HEK293 (cell line): ENCODE measurements at regions not wholly inside any gene's neighbourhood (a gene's known extent, or its start where the extent isn't known, plus 50 kb on each side); places are given as distances from the start of the nearest gene placed in this dataset.

Source experiments
- CTCF ChIA-PET: fragments of 350-600 bp; formaldehyde crosslinking; extraction: SDS; loops from one replicate; lab custom pipeline; 2021; ENCODE audit warnings: antibody characterized with exemption; lab: Yijun Ruan, JAX
- POLR2A ChIA-PET: fragments of 300-600 bp; formaldehyde crosslinking; extraction: SDS; loops from one replicate; lab custom pipeline; 2020; ENCODE audit warnings: antibody characterized with exemption, inconsistent platforms; lab: Yijun Ruan, JAX
- H3K27ac ChIP-seq: fragments of 200-500 bp; sonication (Bioruptor generic); 2 replicates; pipeline ENCODE4 v1.5.1; 2014; ENCODE audit warnings: low read depth, low read length, control low read depth, inconsistent platforms; ENCODE audit errors: extremely low read depth
- H3K36me3 ChIP-seq, 2 experiments: fragments of 200-500 bp in 1 of 2; sonication (Bioruptor generic) in 1 of 2; 1 replicate in 1 of 2; 2 replicates in 1 of 2; pipeline ENCODE4 v1.5.1; 2014 to 2017; ENCODE audit warnings: inconsistent platforms in 2 of 2, low read length in 2 of 2; ENCODE audit not compliant: control insufficient read depth in 2 of 2, insufficient read depth in 1 of 2
- H3K4me1 ChIP-seq: fragments of 200-500 bp; sonication (Bioruptor generic); 2 replicates; pipeline ENCODE4 v1.5.1; 2014; ENCODE audit warnings: mild to moderate bottlenecking, low read length, inconsistent platforms; ENCODE audit not compliant: control insufficient read depth, insufficient read depth
- H3K4me3 ChIP-seq: 2 replicates; pipeline ENCODE4 v1.5.1; 2011; ENCODE audit warnings: low read depth, mild to moderate bottlenecking, control low read depth, low read length, moderate library complexity
- H3K9me3 ChIP-seq: fragments of 200-500 bp; sonication (Bioruptor generic); 2 replicates; pipeline ENCODE4 v1.5.1; 2014; ENCODE audit warnings: low read depth, low read length, inconsistent platforms; ENCODE audit not compliant: control insufficient read depth, insufficient read depth
- BCL11A ChIP-seq: fragments of 450-650 bp; formaldehyde crosslinking; IDR thresholded peaks from 2 replicates; pipeline ENCODE4 v1.5.1; 2016; ENCODE audit warnings: low read depth, missing biosample characterization, missing genetic modification characterization
- ELK4 ChIP-seq: IDR thresholded peaks from 2 replicates; pipeline ENCODE4 v1.6.1; 2011; ENCODE audit warnings: mild to moderate bottlenecking, low read depth, low read length, borderline replicate concordance
- GLIS1 ChIP-seq: fragments of 450-650 bp; formaldehyde crosslinking; IDR thresholded peaks from 2 replicates; pipeline ENCODE4 v1.5.1; 2016; ENCODE audit warnings: missing biosample characterization, missing genetic modification characterization
- PRDM2 ChIP-seq: fragments of 450-650 bp; formaldehyde crosslinking; IDR thresholded peaks from 2 replicates; pipeline ENCODE4 v1.5.1; 2016; ENCODE audit warnings: missing biosample characterization, missing genetic modification characterization, borderline replicate concordance
- SCRT2 ChIP-seq: fragments of 450-650 bp; formaldehyde crosslinking; IDR thresholded peaks from 2 replicates; pipeline ENCODE4 v1.5.1; 2016; ENCODE audit warnings: missing biosample characterization, missing genetic modification characterization
- SP7 ChIP-seq: fragments of 450-650 bp; formaldehyde crosslinking; IDR thresholded peaks from 2 replicates; pipeline ENCODE4 v1.5.1; 2016; ENCODE audit warnings: missing biosample characterization, missing genetic modification characterization
- TRIM28 ChIP-seq: IDR thresholded peaks from 2 replicates; pipeline ENCODE4 v1.6.1; 2011; ENCODE audit warnings: low read length, control low read depth, borderline replicate concordance
- ZBTB11 ChIP-seq: fragments of 450-650 bp; formaldehyde crosslinking; conservative IDR thresholded peaks from 2 replicates; pipeline ENCODE4 v1.5.1; 2016; ENCODE audit warnings: low read depth, missing biosample characterization, missing genetic modification characterization
- ZBTB26 ChIP-seq: fragments of 450-650 bp; formaldehyde crosslinking; optimal IDR thresholded peaks from 2 replicates; pipeline ENCODE3; 2016; ENCODE audit warnings: missing biosample characterization, mild to moderate bottlenecking, missing genetic modification characterization
- ZNF10 ChIP-seq: fragments of 450-650 bp; formaldehyde crosslinking; IDR thresholded peaks from 2 replicates; pipeline ENCODE4 v1.5.1; 2017; ENCODE audit warnings: missing biosample characterization, missing genetic modification characterization
- ZNF138 ChIP-seq: fragments of 450-650 bp; formaldehyde crosslinking; IDR thresholded peaks from 2 replicates; pipeline ENCODE4 v1.5.1; 2016; ENCODE audit warnings: missing biosample characterization, missing genetic modification characterization, borderline replicate concordance
- ZNF155 ChIP-seq: fragments of 450-650 bp; formaldehyde crosslinking; IDR thresholded peaks from 2 replicates; pipeline ENCODE4 v1.5.1; 2016; ENCODE audit warnings: missing biosample characterization, missing genetic modification characterization
- ZNF184 ChIP-seq: fragments of 450-650 bp; IDR thresholded peaks from 2 replicates; pipeline ENCODE4 v1.5.1; 2018; ENCODE audit warnings: missing biosample characterization, mild to moderate bottlenecking, missing genetic modification characterization
- ZNF501 ChIP-seq: fragments of 450-650 bp; formaldehyde crosslinking; IDR thresholded peaks from 2 replicates; pipeline ENCODE4 v1.5.1; 2016; ENCODE audit warnings: missing biosample characterization, missing genetic modification characterization
- ZNF596 ChIP-seq: fragments of 450-650 bp; IDR thresholded peaks from 2 replicates; pipeline ENCODE4 v1.5.0; 2018; ENCODE audit warnings: missing biosample characterization, mild to moderate bottlenecking, missing genetic modification characterization, moderate library complexity
- ZNF701 ChIP-seq: fragments of 450-650 bp; formaldehyde crosslinking; IDR thresholded peaks from 2 replicates; pipeline ENCODE4 v1.5.1; 2016; ENCODE audit warnings: missing biosample characterization, missing genetic modification characterization
- ZSCAN30 ChIP-seq: fragments of 450-650 bp; IDR thresholded peaks from 2 replicates; pipeline ENCODE4 v1.5.1; 2018; ENCODE audit warnings: missing biosample characterization, mild to moderate bottlenecking, missing genetic modification characterization, moderate library complexity
- ZXDB ChIP-seq: fragments of 450-650 bp; formaldehyde crosslinking; IDR thresholded peaks from 2 replicates; pipeline ENCODE4 v1.5.1; 2016; ENCODE audit warnings: missing biosample characterization, missing genetic modification characterization
- TF ChIP-seq, protein P1 (sequence below): fragments of 450-650 bp; formaldehyde crosslinking; IDR thresholded peaks from 2 replicates; pipeline ENCODE4 v1.5.1; 2016; ENCODE audit warnings: missing biosample characterization, missing genetic modification characterization
- TF ChIP-seq, protein P2 (sequence below): fragments of 450-650 bp; formaldehyde crosslinking; IDR thresholded peaks from 2 replicates; pipeline ENCODE4 v1.5.1; 2016; ENCODE audit warnings: missing biosample characterization, missing genetic modification characterization

GRCh38 chr5:86838083-86838482 lies 220.3 kb downstream of the COX7C start:
- Histone ChIP-seq H3K4me1 (no peaks in the 10 kb centered on the region), H3K36me3 (no peaks in the 10 kb centered on the region), H3K9me3 (no peaks in the 10 kb centered on the region), H3K27ac (no peak overlapping the region), H3K4me3 (no peak overlapping the region)
- no peak for TF ChIP-seq ZBTB11 (tag by site-specific recombination)
- TF ChIP-seq, protein P1, sequence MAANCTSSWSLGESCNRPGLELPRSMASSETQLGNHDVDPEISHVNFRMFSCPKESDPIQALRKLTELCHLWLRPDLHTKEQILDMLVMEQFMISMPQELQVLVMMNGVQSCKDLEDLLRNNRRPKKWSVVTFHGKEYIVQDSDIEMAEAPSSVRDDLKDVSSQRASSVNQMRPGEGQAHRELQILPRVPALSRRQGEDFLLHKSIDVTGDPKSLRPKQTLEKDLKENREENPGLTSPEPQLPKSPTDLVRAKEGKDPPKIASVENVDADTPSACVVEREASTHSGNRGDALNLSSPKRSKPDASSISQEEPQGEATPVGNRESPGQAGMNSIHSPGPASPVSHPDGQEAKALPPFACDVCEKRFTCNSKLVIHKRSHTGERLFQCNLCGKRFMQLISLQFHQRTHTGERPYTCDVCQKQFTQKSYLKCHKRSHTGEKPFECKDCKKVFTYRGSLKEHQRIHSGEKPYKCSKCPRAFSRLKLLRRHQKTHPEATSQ = no peak
- no peak for TF ChIP-seq PRDM2
- no peak for TF ChIP-seq ZNF155
- TF ChIP-seq ZNF501 (tag by site-specific recombination) = no peak
- TF ChIP-seq ZNF184 (tag by site-specific recombination) = no peak
- no peak for TF ChIP-seq ZXDB (tag by site-specific recombination)
- no peak for TF ChIP-seq ZNF596 (tag by site-specific recombination)
- TF ChIP-seq BCL11A (tag by site-specific recombination) = no peak
- TF ChIP-seq SCRT2 (tag by site-specific recombination) = no peak
- TF ChIP-seq ZNF701 (tag by site-specific recombination) = no peak
- TF ChIP-seq SP7 = no peak
- TF ChIP-seq ZNF138 = no peak
- TF ChIP-seq GLIS1 (tag by site-specific recombination) = no peak
- TF ChIP-seq, protein P2, sequence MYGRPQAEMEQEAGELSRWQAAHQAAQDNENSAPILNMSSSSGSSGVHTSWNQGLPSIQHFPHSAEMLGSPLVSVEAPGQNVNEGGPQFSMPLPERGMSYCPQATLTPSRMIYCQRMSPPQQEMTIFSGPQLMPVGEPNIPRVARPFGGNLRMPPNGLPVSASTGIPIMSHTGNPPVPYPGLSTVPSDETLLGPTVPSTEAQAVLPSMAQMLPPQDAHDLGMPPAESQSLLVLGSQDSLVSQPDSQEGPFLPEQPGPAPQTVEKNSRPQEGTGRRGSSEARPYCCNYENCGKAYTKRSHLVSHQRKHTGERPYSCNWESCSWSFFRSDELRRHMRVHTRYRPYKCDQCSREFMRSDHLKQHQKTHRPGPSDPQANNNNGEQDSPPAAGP = no peak
- TF ChIP-seq ZBTB26 (tag by site-specific recombination) = no peak
- TF ChIP-seq ZNF10 (tag by site-specific recombination) = no peak
- TF ChIP-seq TRIM28 = no peak
- TF ChIP-seq ELK4 = no peak
- TF ChIP-seq ZSCAN30 (tag by site-specific recombination) = no peak
- ChIA-PET POLR2A (no interaction called here), CTCF (no interaction called here)
